IPS-18a (cell line): ENCODE measurements at regions not wholly inside any gene's neighbourhood (a gene's known extent, or its start where the extent isn't known, plus 50 kb on each side); places are given as distances from the start of the nearest gene placed in this dataset.

Experiments used
- H3K27ac ChIP-seq: one replicate; pipeline ENCODE4 v1.5.1; 2013; ENCODE audit warnings: low read length
- H3K27me3 ChIP-seq: one replicate; pipeline ENCODE4 v1.6.1; 2013; ENCODE audit warnings: mild to moderate bottlenecking, low read length; ENCODE audit not compliant: control insufficient read depth, insufficient read depth
- H3K36me3 ChIP-seq: one replicate; pipeline ENCODE4 v1.6.1; 2013; ENCODE audit warnings: low read depth, low read length; ENCODE audit not compliant: control insufficient read depth
- H3K4me1 ChIP-seq: one replicate; pipeline ENCODE4 v1.6.1; 2013; ENCODE audit warnings: low read depth, low read length; ENCODE audit not compliant: control insufficient read depth
- H3K4me3 ChIP-seq: one replicate; pipeline ENCODE4 v1.5.1; 2013; ENCODE audit warnings: low read length
- H3K9ac ChIP-seq: one replicate; pipeline ENCODE4 v1.6.1; 2013; ENCODE audit warnings: mild to moderate bottlenecking, low read length, moderate library complexity
- H3K9me3 ChIP-seq: one replicate; pipeline ENCODE4 v1.6.1; 2013; ENCODE audit warnings: low read depth, low read length; ENCODE audit not compliant: control insufficient read depth

DNA sequence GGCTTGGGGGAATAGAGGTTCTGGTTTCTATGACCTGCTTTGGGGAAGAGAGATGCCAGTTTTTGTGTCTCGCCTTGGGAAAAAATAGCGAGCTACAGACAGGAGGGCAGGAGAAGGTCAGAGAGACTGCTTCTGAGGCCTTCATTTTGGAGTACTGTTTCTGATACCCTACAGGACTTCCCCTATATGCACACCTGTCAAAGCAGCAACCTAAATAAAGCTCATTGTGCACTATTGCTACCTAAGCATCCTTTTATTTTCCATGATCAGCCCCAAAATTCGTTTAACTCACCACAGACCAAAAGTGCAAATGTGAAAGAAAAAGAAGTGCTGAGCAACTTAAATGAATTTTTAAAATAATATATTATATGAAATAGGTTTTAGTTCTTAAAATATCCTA lies 145.6 kb upstream of the CHRM3 start:
- Histone ChIP-seq H3K4me3 (no peak overlapping the region), H3K36me3 (no peaks in the 10 kb centered on the region), H3K9me3 (no peaks in the 10 kb centered on the region), H3K4me1 (peaks cover 14% of the 10 kb centered on the region), H3K9ac (no peak overlapping the region), H3K27ac (no peak overlapping the region), H3K27me3 (no peaks in the 10 kb centered on the region)

DNA sequence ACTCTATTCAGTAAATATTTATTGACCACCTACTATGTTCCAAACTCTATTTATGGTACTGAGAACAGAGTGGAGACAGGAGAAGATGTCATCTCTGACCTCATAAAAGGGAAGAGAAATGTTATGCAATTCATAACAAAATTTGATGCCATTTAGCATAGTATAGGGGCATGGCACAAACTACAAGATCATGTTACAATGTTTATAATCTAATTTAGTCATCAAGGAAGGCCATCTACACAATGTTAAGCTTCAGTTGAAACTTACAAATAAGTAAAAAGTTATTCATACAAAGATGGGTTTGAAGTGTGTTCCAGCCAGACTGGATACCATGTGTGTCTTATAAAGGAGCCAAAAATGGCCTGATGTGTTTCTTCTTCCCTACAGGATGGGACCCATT lies 146.8 kb upstream of the CHRM3 start:
- peaks cover 14% of the 10 kb centered on the region for H3K4me1 ChIP-seq
- H3K36me3 ChIP-seq = no peaks in the 10 kb centered on the region
- no peak overlapping the region for H3K9ac ChIP-seq
- H3K27ac ChIP-seq = no peak overlapping the region
- H3K27me3 ChIP-seq = no peaks in the 10 kb centered on the region
- no peak overlapping the region for H3K4me3 ChIP-seq
- no peaks in the 10 kb centered on the region for H3K9me3 ChIP-seq

DNA sequence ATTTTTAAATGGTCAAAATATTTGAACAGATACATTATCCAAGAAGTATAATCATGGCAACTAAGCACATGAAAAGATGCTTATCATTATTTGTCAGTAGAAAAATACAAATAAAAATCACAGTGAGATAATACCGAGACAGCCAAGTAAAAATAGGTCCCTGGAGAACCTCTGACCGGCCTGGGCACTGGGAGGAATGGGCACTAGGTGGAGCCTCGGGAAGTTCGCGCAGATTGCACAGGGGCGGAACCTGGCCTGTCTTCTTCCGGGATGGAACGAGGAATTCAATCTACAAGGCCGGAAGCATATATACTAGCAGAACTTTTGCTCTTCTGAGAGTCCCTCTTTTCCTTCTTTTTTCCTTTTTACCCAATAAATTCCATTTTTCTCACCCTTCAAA lies 148.5 kb upstream of the CHRM3 start:
- H3K4me3 ChIP-seq = no peak overlapping the region

DNA sequence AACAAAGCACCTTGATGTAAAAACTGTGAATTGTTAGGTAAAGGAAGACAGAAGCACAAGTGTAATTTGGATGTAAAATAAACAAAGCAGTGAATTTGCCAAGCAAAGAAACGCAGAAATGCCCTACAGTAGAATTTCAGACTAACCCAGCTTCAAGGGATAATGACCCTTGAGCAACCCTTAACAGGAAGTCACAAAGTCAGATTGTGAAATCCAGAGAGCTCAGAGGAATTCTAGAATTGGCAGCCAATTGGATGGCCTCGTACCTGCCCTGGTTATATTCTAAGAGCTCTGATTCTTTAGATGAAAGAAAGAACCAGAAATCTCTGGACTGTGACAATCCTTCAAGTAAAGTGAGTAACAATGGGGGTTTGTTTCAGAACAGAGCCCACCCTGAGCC lies 152.7 kb upstream of the CHRM3 start:
- no peaks in the 10 kb centered on the region for H3K27me3 ChIP-seq
- no peak overlapping the region for H3K9ac ChIP-seq
- no peak overlapping the region for H3K4me3 ChIP-seq
- no peak overlapping the region for H3K27ac ChIP-seq
- no peaks in the 10 kb centered on the region for H3K9me3 ChIP-seq
- H3K4me1 ChIP-seq = peaks cover 10% of the 10 kb centered on the region
- no peaks in the 10 kb centered on the region for H3K36me3 ChIP-seq

More for the DNA sequence above, 148.5 kb upstream of the CHRM3 start:
- Histone ChIP-seq H3K9me3 (no peaks in the 10 kb centered on the region), H3K27ac (no peak overlapping the region), H3K27me3 (no peaks in the 10 kb centered on the region), H3K4me1 (peaks cover 18% of the 10 kb centered on the region), H3K9ac (no peak overlapping the region), H3K36me3 (no peaks in the 10 kb centered on the region)

DNA sequence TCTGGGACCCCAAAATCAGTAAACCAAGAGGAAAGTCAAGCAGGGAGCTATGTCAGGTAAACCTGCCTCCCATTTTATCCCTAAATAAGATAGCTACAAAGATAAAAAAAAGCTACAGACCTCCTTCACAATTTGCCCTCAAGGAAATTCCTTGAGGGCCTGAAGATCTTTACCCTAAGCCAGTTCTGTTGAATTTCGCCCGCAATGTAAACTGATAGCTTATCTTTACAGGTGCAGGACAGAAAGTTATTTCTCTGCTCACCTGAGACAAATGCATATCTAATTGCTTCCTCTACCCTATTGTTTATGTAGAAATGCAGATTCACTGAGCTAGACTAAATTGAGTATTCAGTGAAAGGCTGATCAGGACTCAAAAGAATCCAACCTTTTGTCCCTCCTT lies 153.4 kb upstream of the CHRM3 start:
- no peak overlapping the region for H3K9ac ChIP-seq
- H3K4me3 ChIP-seq = no peak overlapping the region
- no peaks in the 10 kb centered on the region for H3K9me3 ChIP-seq
- H3K36me3 ChIP-seq = no peaks in the 10 kb centered on the region
- H3K27me3 ChIP-seq = no peaks in the 10 kb centered on the region
- H3K27ac ChIP-seq = no peak overlapping the region
- peaks cover 10% of the 10 kb centered on the region for H3K4me1 ChIP-seq

DNA sequence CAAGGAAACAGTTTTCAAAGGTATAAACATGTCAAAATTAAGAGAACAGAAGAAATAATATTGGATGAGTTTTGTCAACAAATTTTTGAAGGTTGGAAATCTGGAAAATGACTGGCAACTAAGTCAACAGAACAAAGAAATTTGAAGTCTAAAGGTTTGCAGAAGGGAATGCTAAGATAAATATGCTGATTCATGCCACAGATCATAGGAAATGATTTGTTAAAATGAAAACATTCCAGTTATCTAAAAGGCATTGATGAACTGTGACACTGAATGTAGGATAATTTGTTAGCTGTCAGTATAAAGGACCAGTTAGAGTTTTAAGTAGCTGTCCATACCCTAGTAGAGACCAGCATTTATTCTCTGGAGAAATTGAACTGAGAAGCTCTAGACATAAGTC lies 157.9 kb upstream of the CHRM3 start:
- H3K36me3 ChIP-seq = no peaks in the 10 kb centered on the region
- no peaks in the 10 kb centered on the region for H3K9me3 ChIP-seq
- H3K9ac ChIP-seq = no peak overlapping the region
- H3K4me1 ChIP-seq = peaks cover 6% of the 10 kb centered on the region
- no peaks in the 10 kb centered on the region for H3K27me3 ChIP-seq
- no peak overlapping the region for H3K27ac ChIP-seq
- no peak overlapping the region for H3K4me3 ChIP-seq

DNA sequence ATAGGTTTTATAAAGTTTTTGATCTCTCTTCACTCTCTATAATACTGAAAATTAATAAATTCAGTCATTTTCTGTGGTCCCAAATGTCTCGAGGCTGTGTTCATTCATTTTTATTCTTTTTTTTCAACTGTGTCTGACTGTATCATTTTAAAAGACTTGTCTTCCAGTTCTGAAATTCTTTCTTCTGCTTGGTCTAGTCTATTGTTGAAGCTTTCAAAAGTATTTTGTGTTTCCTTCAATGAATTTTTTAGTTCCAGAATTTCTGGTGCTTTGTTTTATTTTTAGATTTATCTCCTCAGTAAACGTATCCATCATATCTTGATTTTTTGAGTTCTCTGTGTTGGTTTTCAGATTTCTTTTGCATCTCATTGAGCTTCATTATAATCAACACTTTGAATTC lies 161.0 kb upstream of the CHRM3 start:
- no peak overlapping the region for H3K4me3 ChIP-seq
- H3K9ac ChIP-seq = no peak overlapping the region
- H3K36me3 ChIP-seq = no peaks in the 10 kb centered on the region
- no peaks in the 10 kb centered on the region for H3K9me3 ChIP-seq
- H3K27me3 ChIP-seq = no peaks in the 10 kb centered on the region
- H3K4me1 ChIP-seq = no peaks in the 10 kb centered on the region
- no peak overlapping the region for H3K27ac ChIP-seq

DNA sequence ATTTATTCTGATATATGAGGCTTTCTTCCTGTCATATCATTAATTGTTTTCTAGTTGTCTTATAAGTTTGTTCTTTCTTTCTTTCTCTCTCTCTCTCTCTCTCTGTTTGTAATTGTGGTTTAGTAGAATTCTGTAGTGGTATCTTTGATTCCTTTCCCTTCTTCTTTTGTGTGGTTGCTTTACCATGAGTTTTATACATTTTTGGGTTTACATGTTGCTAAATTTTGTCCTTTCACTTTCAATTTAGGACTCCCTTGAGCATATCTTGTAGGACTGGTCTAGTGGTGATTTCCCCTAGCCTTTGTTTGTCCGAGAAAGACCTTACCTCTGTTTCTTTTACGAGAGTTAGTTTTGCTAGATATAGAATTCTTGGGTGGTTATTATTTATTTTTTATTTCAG lies 162.3 kb upstream of the CHRM3 start:
- Histone ChIP-seq H3K27ac (no peak overlapping the region), H3K9me3 (no peaks in the 10 kb centered on the region), H3K4me3 (no peak overlapping the region), H3K27me3 (no peaks in the 10 kb centered on the region), H3K4me1 (no peaks in the 10 kb centered on the region), H3K36me3 (no peaks in the 10 kb centered on the region), H3K9ac (no peak overlapping the region)

DNA sequence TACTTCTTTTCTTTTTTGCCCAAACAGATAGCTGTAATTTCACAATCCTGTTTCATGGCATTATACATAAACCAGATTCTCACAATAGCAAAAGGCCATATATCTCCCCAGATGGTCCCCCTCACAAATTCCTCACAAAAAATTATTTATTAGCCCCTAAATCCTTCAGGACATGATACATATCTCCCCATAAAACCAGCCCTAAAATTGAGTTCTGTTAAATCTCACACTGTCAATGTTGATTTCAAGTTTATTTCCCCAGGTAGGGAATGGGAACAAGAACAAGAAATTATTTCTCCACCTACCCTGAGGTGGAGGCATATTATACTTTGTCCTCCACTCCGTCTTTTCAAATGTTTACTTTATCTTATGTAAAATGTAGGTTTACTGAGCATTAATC lies 163.4 kb upstream of the CHRM3 start:
- H3K9me3 ChIP-seq = no peaks in the 10 kb centered on the region
- no peak overlapping the region for H3K27ac ChIP-seq
- no peaks in the 10 kb centered on the region for H3K27me3 ChIP-seq
- no peaks in the 10 kb centered on the region for H3K4me1 ChIP-seq
- no peaks in the 10 kb centered on the region for H3K36me3 ChIP-seq
- H3K9ac ChIP-seq = no peak overlapping the region
- no peak overlapping the region for H3K4me3 ChIP-seq

DNA sequence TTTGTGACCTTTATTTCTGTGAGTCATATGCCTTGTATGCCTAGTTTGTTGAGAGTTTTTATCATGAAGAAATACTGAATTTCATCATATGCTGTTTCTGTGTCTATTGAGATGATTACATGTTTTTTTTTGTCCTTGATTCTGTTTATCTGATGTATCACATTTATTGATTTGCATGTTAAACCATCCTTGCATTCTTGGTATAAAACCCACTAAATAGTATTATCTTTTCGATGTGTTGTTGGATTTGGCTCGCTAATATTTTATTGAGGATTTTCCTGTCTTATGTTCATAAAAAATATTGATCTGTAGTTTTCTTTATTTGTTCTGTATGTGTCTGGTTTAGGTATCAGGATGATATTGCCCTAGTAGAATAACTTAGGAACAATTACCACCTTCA lies 164.7 kb upstream of the CHRM3 start:
- H3K36me3 ChIP-seq = no peaks in the 10 kb centered on the region
- no peak overlapping the region for H3K4me3 ChIP-seq
- H3K9me3 ChIP-seq = no peaks in the 10 kb centered on the region
- no peaks in the 10 kb centered on the region for H3K27me3 ChIP-seq
- H3K4me1 ChIP-seq = no peaks in the 10 kb centered on the region
- no peak overlapping the region for H3K27ac ChIP-seq
- no peak overlapping the region for H3K9ac ChIP-seq

DNA sequence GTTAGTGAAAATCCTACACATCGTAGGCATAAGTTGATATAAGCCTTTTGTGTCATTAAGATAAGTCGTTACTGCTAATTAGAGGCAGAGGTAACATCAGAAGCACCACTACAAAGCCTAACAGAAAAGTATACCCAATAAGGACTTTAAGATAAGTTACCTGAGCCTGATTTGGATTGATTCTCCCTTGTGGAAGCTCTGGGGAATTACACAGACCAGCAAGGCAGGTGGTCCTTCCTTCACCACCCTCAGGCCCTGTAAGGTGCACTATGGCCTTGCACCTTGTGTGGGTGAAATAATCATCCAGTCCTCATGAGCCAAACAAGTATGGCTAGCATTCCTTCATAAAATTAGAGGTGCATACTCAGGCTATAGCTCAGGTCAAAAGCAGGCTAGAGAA lies 166.7 kb upstream of the CHRM3 start:
- Histone ChIP-seq H3K4me3 (no peak overlapping the region), H3K36me3 (no peaks in the 10 kb centered on the region), H3K9me3 (no peaks in the 10 kb centered on the region), H3K27ac (no peak overlapping the region), H3K27me3 (no peaks in the 10 kb centered on the region), H3K4me1 (no peaks in the 10 kb centered on the region), H3K9ac (no peak overlapping the region)

DNA sequence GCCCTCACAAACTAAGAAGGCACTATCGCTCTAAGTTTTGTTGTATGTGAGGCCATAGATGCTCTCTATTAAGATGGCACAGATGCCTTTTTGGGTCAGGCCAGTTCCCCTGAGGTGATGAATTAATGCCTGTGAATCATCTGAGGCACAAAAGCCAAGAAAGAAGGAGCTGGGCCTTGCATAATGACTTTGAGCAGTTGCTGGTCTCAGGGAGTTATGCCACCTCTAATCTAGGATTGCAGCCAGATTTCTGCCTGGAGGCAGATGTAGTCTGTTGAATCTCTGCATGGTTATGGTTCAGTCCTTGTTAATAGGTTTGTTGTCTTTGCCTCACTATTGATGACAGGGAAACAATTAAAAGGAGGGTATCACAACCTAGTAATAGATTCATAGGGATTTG lies 168.1 kb upstream of the CHRM3 start:
- Histone ChIP-seq H3K4me3 (no peak overlapping the region), H3K9ac (no peak overlapping the region), H3K9me3 (no peaks in the 10 kb centered on the region), H3K27me3 (no peaks in the 10 kb centered on the region), H3K4me1 (no peaks in the 10 kb centered on the region), H3K36me3 (no peaks in the 10 kb centered on the region), H3K27ac (no peak overlapping the region)

DNA sequence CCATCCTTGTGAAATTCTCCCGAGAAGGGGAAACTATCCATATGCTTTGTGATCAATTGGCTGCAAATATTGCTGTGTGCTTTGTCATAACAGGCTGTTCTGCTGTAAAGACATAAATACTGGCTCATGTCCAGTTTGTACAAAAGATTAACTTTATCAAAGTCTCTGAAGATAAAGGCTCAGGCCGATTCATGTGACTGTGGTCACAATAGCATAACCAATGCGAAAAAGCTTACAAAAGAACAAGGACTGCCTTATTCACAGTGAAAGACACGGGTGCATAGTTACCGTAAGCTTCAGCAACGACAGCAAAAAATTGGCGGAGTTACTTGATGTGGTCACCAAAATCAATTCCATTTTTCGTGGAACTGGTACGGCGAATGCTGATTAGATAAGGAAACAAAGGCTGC lies 173.6 kb upstream of the CHRM3 start:
- H3K9ac ChIP-seq = no peak overlapping the region
- no peaks in the 10 kb centered on the region for H3K4me1 ChIP-seq
- H3K36me3 ChIP-seq = no peaks in the 10 kb centered on the region
- no peak overlapping the region for H3K4me3 ChIP-seq
- H3K27me3 ChIP-seq = no peaks in the 10 kb centered on the region
- no peaks in the 10 kb centered on the region for H3K9me3 ChIP-seq
- no peak overlapping the region for H3K27ac ChIP-seq
